ENCODE measurements at regions not wholly inside any gene's neighbourhood (a gene's known extent, or its start where the extent isn't known, plus 50 kb on each side); places are given as distances from the start of the nearest gene placed in this dataset.

- no peak overlapping the region for H3K4me3 ChIP-seq (ENCODE audit: low read depth, low read length)
- DNase-seq (ENCODE audit: low read depth), result no peak
- TF ChIP-seq, protein P1, sequence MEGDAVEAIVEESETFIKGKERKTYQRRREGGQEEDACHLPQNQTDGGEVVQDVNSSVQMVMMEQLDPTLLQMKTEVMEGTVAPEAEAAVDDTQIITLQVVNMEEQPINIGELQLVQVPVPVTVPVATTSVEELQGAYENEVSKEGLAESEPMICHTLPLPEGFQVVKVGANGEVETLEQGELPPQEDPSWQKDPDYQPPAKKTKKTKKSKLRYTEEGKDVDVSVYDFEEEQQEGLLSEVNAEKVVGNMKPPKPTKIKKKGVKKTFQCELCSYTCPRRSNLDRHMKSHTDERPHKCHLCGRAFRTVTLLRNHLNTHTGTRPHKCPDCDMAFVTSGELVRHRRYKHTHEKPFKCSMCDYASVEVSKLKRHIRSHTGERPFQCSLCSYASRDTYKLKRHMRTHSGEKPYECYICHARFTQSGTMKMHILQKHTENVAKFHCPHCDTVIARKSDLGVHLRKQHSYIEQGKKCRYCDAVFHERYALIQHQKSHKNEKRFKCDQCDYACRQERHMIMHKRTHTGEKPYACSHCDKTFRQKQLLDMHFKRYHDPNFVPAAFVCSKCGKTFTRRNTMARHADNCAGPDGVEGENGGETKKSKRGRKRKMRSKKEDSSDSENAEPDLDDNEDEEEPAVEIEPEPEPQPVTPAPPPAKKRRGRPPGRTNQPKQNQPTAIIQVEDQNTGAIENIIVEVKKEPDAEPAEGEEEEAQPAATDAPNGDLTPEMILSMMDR (IDR thresholded peaks at IDR 0.05; ENCODE audit: insufficient read depth, low read depth, low read length, missing control alignments), result no peak
These were observed 391.9 kb upstream of the PRR16 start for GRCh38 chr5:120072068-120072761.

- TF ChIP-seq, protein P1 (IDR thresholded peaks at IDR 0.05; ENCODE audit: insufficient read depth, low read depth, low read length, missing control alignments), result no peak
- no peak for DNase-seq (ENCODE audit: low read depth)
- H3K4me3 ChIP-seq (ENCODE audit: low read depth, low read length), result no peak overlapping the region
These were observed 390.4 kb upstream of the PRR16 start for GRCh38 chr5:120073722-120074121.

DNA sequence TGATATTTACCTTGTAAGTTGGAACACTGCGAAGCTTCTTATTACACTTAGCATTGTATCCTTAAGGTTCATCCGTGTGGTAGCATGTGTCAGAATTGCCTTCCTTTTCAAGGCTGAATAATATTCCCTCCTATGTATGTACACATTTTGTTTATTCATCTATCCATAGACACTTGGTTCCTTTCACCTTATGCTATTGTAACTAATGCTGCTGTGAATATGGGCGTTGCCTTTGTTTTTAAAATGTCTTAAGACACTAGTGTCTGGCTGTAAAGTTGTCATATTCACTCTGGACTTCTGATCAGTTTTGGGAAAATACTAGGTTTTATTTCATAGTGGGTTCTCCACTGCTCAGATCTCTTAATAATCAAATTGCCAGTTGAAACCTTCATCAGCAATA lies 383.3 kb upstream of the PRR16 start:
- DNase-seq (ENCODE audit: low read depth), result no peak
- H3K4me3 ChIP-seq (ENCODE audit: low read depth, low read length), result no peak overlapping the region
- TF ChIP-seq, protein P1 (IDR thresholded peaks at IDR 0.05; ENCODE audit: insufficient read depth, low read depth, low read length, missing control alignments), result no peak

DNA sequence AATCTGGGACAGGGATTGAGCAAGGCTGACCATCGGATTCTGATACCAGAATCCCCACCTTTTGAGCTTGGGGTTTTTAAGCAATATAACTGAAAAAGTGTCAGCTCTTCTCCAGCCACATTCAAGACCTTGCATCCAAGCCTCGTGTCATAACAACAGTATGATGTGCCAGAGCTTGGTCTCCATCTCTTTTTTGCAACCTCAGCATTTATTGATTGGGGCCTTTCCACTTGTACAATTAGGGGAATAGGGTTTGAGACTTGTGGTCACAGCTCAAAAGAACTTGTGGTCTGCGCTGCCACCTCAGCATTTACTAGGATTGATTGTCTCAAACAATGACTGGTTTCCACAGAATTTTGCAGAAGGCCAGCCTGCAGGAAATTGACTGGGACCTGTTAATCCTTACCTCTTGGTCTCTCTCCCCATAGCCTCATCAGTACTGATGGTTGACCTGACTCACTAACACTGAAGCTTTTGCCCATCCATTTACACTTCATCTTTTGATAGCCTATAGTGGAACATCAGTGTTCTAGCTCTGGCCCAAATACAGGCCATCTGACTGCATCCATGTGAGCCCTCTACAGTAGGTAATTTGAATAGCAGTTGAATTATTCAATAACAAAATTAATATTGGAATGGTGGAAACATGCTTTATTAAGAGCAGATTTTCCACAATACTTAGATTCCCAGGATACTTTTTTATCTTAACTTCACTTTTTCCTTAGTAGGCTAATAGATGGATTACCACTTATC lies 381.6 kb upstream of the PRR16 start:
- DNase-seq (ENCODE audit: low read depth), result no peak
- TF ChIP-seq, protein P1 (IDR thresholded peaks at IDR 0.05; ENCODE audit: insufficient read depth, low read depth, low read length, missing control alignments), result no peak

GRCh38 chr5:120083851-120084542 lies 380.1 kb upstream of the PRR16 start:
- no peak overlapping the region for H3K4me3 ChIP-seq (ENCODE audit: low read depth, low read length)
- TF ChIP-seq, protein P1 (IDR thresholded peaks at IDR 0.05; ENCODE audit: insufficient read depth, low read depth, low read length, missing control alignments), result no peak
- DNase-seq (ENCODE audit: low read depth), result no peak

More for the DNA sequence above, 381.6 kb upstream of the PRR16 start:
- H3K4me3 ChIP-seq (ENCODE audit: low read depth, low read length), result no peak overlapping the region

DNA sequence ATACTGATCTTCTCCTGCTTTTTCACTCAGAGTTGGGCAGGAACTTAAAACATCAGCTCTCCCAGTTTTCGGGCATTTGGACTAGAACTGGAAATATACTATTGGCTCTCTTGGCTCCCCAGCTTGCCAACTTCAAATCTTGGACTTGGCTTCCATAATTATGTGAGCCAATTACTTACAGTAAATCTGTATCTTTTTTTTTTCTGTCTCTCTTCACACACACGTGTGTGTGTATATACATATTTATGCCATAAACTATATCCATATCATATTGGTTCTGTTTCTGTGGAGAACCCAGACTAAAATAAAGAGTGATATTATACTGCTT lies 379.6 kb upstream of the PRR16 start:
- TF ChIP-seq, protein P1 (IDR thresholded peaks at IDR 0.05; ENCODE audit: insufficient read depth, low read depth, low read length, missing control alignments), result no peak
- no peak overlapping the region for H3K4me3 ChIP-seq (ENCODE audit: low read depth, low read length)
- DNase-seq (ENCODE audit: low read depth), result no peak
